Keratinocyte (primary cell): ENCODE measurements at regions not wholly inside any gene's neighbourhood (a gene's known extent, or its start where the extent isn't known, plus 50 kb on each side); places are given as distances from the start of the nearest gene placed in this dataset.

ENCODE experiments used
- DNase-seq: peaks from one replicate; pipeline ENCODE4 v3.0.0-alpha.2; 2011; ENCODE audit warnings: low read depth, missing footprints, low spot score
- FAIRE-seq: peaks from 2 replicates; lab custom pipeline; 2011; peaks lifted over from hg19 to GRCh38; lab: Jason Lieb, UNC
- H2AFZ ChIP-seq: 2 replicates; pipeline ENCODE4 v1.6.0; 2012; ENCODE audit warnings: low read length, control low read depth, inconsistent platforms; ENCODE audit not compliant: control insufficient read depth
- H3K27ac ChIP-seq: 2 replicates; pipeline ENCODE4 v1.5.1; 2011; ENCODE audit warnings: low read length; ENCODE audit not compliant: control insufficient read depth, insufficient read depth
- H3K27me3 ChIP-seq: 3 replicates; pipeline ENCODE4 v1.6.0; 2011; ENCODE audit warnings: low read length; ENCODE audit not compliant: control insufficient read depth, insufficient read depth; ENCODE audit errors: extremely low read depth
- H3K36me3 ChIP-seq, 2 experiments: 2 replicates in 1 of 2; 3 replicates in 1 of 2; pipeline ENCODE4 v1.5.1; 2011; ENCODE audit warnings: low read length in 2 of 2, mild to moderate bottlenecking in 1 of 2; ENCODE audit not compliant: control insufficient read depth in 2 of 2, insufficient read depth in 2 of 2; ENCODE audit errors: extremely low read depth in 1 of 2
- H3K4me1 ChIP-seq: 3 replicates; pipeline ENCODE4 v1.5.1; 2011; ENCODE audit warnings: low read length; ENCODE audit not compliant: control insufficient read depth, insufficient read depth; ENCODE audit errors: extremely low read depth
- H3K4me2 ChIP-seq: 3 replicates; pipeline ENCODE4 v1.6.0; 2011; ENCODE audit warnings: low read depth, low read length; ENCODE audit not compliant: control insufficient read depth, insufficient read depth; ENCODE audit errors: extremely low read depth
- H3K4me3 ChIP-seq, 3 experiments: fragments of 200-600 bp in 1 of 3; sonication (generic) in 1 of 3; 2 replicates in 2 of 3; 3 replicates in 1 of 3; pipeline ENCODE4 v1.5.1; 2011 to 2016; ENCODE audit warnings: low read length in 3 of 3, mild to moderate bottlenecking in 3 of 3, control low read depth in 2 of 3, inconsistent platforms in 1 of 3, low read depth in 1 of 3, mixed read lengths in 1 of 3, mixed run types in 1 of 3, moderate library complexity in 1 of 3; ENCODE audit not compliant: control insufficient read depth in 2 of 3, insufficient read depth in 2 of 3; ENCODE audit errors: extremely low read depth in 1 of 3
- H3K79me2 ChIP-seq: 2 replicates; pipeline ENCODE4 v1.6.0; 2012; ENCODE audit warnings: low read length; ENCODE audit not compliant: control insufficient read depth, insufficient read depth
- H3K9ac ChIP-seq: 3 replicates; pipeline ENCODE4 v1.6.0; 2011; ENCODE audit warnings: low read length; ENCODE audit not compliant: control insufficient read depth, insufficient read depth; ENCODE audit errors: extremely low read depth
- H3K9me1 ChIP-seq: 3 replicates; pipeline ENCODE4 v1.6.0; 2011; ENCODE audit warnings: low read length; ENCODE audit not compliant: control insufficient read depth, insufficient read depth; ENCODE audit errors: extremely low read depth
- H3K9me3 ChIP-seq: 2 replicates; pipeline ENCODE4 v1.5.1; 2012; ENCODE audit warnings: low read depth, low read length; ENCODE audit not compliant: control insufficient read depth
- H4K20me1 ChIP-seq: 3 replicates; pipeline ENCODE4 v1.6.0; 2011; ENCODE audit warnings: low read length; ENCODE audit not compliant: control insufficient read depth, insufficient read depth; ENCODE audit errors: extremely low read depth
- EZH2 ChIP-seq: IDR thresholded peaks from one replicate; pipeline ENCODE4 v1.6.1; 2012; ENCODE audit warnings: inconsistent platforms, mild to moderate bottlenecking, low read length, moderate library complexity
- dilution Hi-C: fragments of 300-500 bp; cut with MboI; formaldehyde crosslinking; loops from one replicate; pipeline ENCODE4 v1.7.0; 2020; ENCODE audit warnings: low sequenced_read_pairs; ENCODE audit not compliant: extremely low pct_ligation_motif_present
- TF ChIP-seq, protein P1 (sequence below), 3 experiments: IDR thresholded peaks in 1 of 3; conservative IDR thresholded peaks in 1 of 3; optimal IDR thresholded peaks in 1 of 3; 2 replicates in 2 of 3; 3 replicates in 1 of 3; pipeline versions ENCODE3 to v1.5.1; 2011; ENCODE audit warnings: low read length in 3 of 3, mild to moderate bottlenecking in 3 of 3, moderate library complexity in 2 of 3, control low read depth in 1 of 3, inconsistent platforms in 1 of 3; ENCODE audit not compliant: insufficient read depth in 2 of 3; ENCODE audit errors: extremely low read depth in 1 of 3

DNA sequence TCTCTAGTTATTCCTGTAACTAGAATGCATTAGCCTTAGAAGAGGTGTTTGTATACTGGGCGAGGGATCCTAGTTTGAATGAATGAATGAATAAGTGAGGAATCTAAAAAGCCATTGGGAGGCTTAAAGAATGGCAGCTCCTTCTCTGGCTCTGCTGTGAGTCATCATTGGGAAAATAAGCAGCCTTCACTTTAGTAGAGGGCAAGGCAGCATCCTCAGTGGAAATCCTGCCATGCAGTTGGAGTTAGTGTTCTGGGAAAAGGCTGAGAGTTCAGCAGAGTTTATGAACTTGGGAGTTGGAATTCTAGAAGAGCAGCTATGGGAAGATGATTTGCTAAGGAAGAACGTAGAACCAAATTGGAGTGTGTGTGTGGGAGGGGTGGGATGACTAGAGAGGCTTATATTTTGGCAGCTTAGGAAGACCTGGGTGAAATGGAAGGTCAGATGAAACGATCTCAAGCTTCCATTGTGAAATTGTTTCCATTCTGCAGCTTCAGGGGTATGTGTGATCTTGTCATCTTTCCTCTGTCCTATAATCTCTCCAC, 120.8 kb downstream of the PTCSC3 start:
- no peak for DNase-seq

DNA sequence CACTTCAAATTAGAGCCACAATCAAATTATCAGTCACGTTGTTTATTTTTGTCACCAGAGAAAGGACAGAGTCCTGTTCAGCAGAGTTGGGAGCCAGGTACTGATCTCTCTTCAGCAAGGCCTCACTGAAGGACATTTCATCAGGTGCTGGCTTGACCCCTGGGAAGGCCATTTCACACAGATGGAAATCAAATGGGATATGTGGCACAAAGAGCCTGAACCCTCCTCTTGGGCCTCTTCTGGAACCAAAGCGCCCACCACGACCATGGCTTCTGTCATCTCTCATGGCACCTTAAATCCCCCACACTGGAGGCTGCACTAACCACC, 121.5 kb downstream of the PTCSC3 start:
- H3K4me2 ChIP-seq = no peak overlapping the region
- DNase-seq = no peak
- H3K4me3 ChIP-seq = no peak overlapping the region
- no peaks in the 10 kb centered on the region for H4K20me1 ChIP-seq
- no peaks in the 10 kb centered on the region for H3K27me3 ChIP-seq
- H3K4me1 ChIP-seq = peaks cover 17% of the 10 kb centered on the region
- H3K9me1 ChIP-seq = no peaks in the 10 kb centered on the region
- no peak for FAIRE-seq
- dilution Hi-C loops = no loop called here
- no peaks in the 10 kb centered on the region for H3K9me3 ChIP-seq
- no peaks in the 10 kb centered on the region for H3K79me2 ChIP-seq
- H2AFZ ChIP-seq = no peak overlapping the region
- no peak overlapping the region for H3K9ac ChIP-seq
- TF ChIP-seq EZH2 = no peak
- TF ChIP-seq, protein P1, sequence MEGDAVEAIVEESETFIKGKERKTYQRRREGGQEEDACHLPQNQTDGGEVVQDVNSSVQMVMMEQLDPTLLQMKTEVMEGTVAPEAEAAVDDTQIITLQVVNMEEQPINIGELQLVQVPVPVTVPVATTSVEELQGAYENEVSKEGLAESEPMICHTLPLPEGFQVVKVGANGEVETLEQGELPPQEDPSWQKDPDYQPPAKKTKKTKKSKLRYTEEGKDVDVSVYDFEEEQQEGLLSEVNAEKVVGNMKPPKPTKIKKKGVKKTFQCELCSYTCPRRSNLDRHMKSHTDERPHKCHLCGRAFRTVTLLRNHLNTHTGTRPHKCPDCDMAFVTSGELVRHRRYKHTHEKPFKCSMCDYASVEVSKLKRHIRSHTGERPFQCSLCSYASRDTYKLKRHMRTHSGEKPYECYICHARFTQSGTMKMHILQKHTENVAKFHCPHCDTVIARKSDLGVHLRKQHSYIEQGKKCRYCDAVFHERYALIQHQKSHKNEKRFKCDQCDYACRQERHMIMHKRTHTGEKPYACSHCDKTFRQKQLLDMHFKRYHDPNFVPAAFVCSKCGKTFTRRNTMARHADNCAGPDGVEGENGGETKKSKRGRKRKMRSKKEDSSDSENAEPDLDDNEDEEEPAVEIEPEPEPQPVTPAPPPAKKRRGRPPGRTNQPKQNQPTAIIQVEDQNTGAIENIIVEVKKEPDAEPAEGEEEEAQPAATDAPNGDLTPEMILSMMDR (optimal IDR thresholded peaks at IDR 0.05 in 1 of 3, IDR thresholded peaks at IDR 0.05 in 1 of 3, conservative IDR thresholded peaks at IDR 0.05 in 1 of 3; ENCODE audit: extremely low read depth in 1 of 3, insufficient read depth in 2 of 3, low read length in 3 of 3) = no peak
- no peaks in the 10 kb centered on the region for H3K36me3 ChIP-seq
- H3K27ac ChIP-seq = no peak overlapping the region

More for the DNA sequence above, 120.8 kb downstream of the PTCSC3 start:
- Histone ChIP-seq H3K27ac (no peak overlapping the region), H3K9ac (no peak overlapping the region), H2AFZ (no peak overlapping the region), H3K4me2 (no peak overlapping the region), H3K9me3 (no peaks in the 10 kb centered on the region), H3K4me3 (no peak overlapping the region), H3K9me1 (no peaks in the 10 kb centered on the region), H4K20me1 (no peaks in the 10 kb centered on the region), H3K79me2 (no peaks in the 10 kb centered on the region), H3K4me1 (peaks cover 17% of the 10 kb centered on the region), H3K27me3 (no peaks in the 10 kb centered on the region), H3K36me3 (no peaks in the 10 kb centered on the region)
- FAIRE-seq = no peak
- dilution Hi-C loops = no loop called here
- TF ChIP-seq EZH2 = no peak
- TF ChIP-seq, protein P1 (optimal IDR thresholded peaks at IDR 0.05 in 1 of 3, IDR thresholded peaks at IDR 0.05 in 1 of 3, conservative IDR thresholded peaks at IDR 0.05 in 1 of 3; ENCODE audit: extremely low read depth in 1 of 3, insufficient read depth in 2 of 3, low read length in 3 of 3) = no peak
